ENCODE measurements at regions not wholly inside any gene's neighbourhood (a gene's known extent, or its start where the extent isn't known, plus 50 kb on each side); places are given as distances from the start of the nearest gene placed in this dataset.

- FAIRE-seq, result no peak
Observed at GRCh38 chr10:128322106-128322505, 195.9 kb upstream of the MKI67 start.

GRCh38 chr10:128322950-128323349, 196.7 kb upstream of the MKI67 start:
- no peak for FAIRE-seq

- no peak for FAIRE-seq
Observed at GRCh38 chr10:128324058-128324827, 198.0 kb upstream of the MKI67 start.

- FAIRE-seq, result no peak
Observed at GRCh38 chr10:128325788-128326187, 199.6 kb upstream of the MKI67 start.

GRCh38 chr10:128326251-128326650, 200.0 kb upstream of the MKI67 start:
- no peak for FAIRE-seq

GRCh38 chr10:128326851-128327250, 200.6 kb upstream of the MKI67 start:
- no peak for FAIRE-seq

GRCh38 chr10:128336401-128336800, 210.2 kb upstream of the MKI67 start:
- FAIRE-seq, result no peak

GRCh38 chr10:128337860-128338378, 211.7 kb upstream of the MKI67 start:
- no peak for FAIRE-seq

- FAIRE-seq, result no peak
Observed at GRCh38 chr10:128338951-128339350, 212.7 kb upstream of the MKI67 start.

GRCh38 chr10:128339753-128340152, 213.5 kb upstream of the MKI67 start:
- no peak for FAIRE-seq

GRCh38 chr10:128345353-128345752, 219.1 kb upstream of the MKI67 start:
- FAIRE-seq, result no peak

GRCh38 chr10:128360783-128361182, 234.6 kb upstream of the MKI67 start:
- FAIRE-seq, result no peak

- no peak for FAIRE-seq
Observed at GRCh38 chr10:128361487-128361886, 235.3 kb upstream of the MKI67 start.

GRCh38 chr10:128362514-128362913, 236.3 kb upstream of the MKI67 start:
- FAIRE-seq, result no peak

GRCh38 chr10:128364631-128365030, 238.4 kb upstream of the MKI67 start:
- FAIRE-seq, result no peak

GRCh38 chr10:128365156-128365725, 239.0 kb upstream of the MKI67 start:
- no peak for FAIRE-seq

GRCh38 chr10:128367807-128368206, 241.6 kb upstream of the MKI67 start:
- no peak for FAIRE-seq

GRCh38 chr10:128369101-128369650, 243.0 kb upstream of the MKI67 start:
- no peak for FAIRE-seq

GRCh38 chr10:128373071-128373749, 247.0 kb upstream of the MKI67 start:
- no peak for FAIRE-seq

- no peak for FAIRE-seq
Observed at GRCh38 chr10:128373831-128374230, 247.6 kb upstream of the MKI67 start.

- no peak for FAIRE-seq
Observed at GRCh38 chr10:128375171-128375570, 248.9 kb upstream of the MKI67 start.

- FAIRE-seq, result no peak
Observed at GRCh38 chr10:128377364-128377987, 251.3 kb upstream of the MKI67 start.

GRCh38 chr10:128377988-128378387, 251.8 kb upstream of the MKI67 start:
- no peak for FAIRE-seq
